ENCODE measurements at regions not wholly inside any gene's neighbourhood (a gene's known extent, or its start where the extent isn't known, plus 50 kb on each side); places are given as distances from the start of the nearest gene placed in this dataset.

GRCh38 chr2:239608723-239609122, 207.9 kb upstream of the HDAC4 start:
- no peak for DNase-seq

GRCh38 chr2:239608260-239608659, 207.4 kb upstream of the HDAC4 start:
- DNase-seq: no peak

- no peak for DNase-seq
Measured at GRCh38 chr2:239607517-239608191, 206.8 kb upstream of the HDAC4 start.

GRCh38 chr2:239606741-239607516, 206.1 kb upstream of the HDAC4 start:
- no peak for DNase-seq

- DNase-seq: no peak
Measured at GRCh38 chr2:239605976-239606375, 205.2 kb upstream of the HDAC4 start.

GRCh38 chr2:239605409-239605808, 204.6 kb upstream of the HDAC4 start:
- DNase-seq: no peak

- DNase-seq: no peak
Measured at GRCh38 chr2:239604861-239605260, 204.0 kb upstream of the HDAC4 start.

- no peak for DNase-seq
Measured at GRCh38 chr2:239603411-239604356, 202.9 kb upstream of the HDAC4 start.

- no peak for DNase-seq
Measured at GRCh38 chr2:239602290-239603282, 201.8 kb upstream of the HDAC4 start.

- no peak for DNase-seq
Measured at GRCh38 chr2:239601880-239602279, 201.1 kb upstream of the HDAC4 start.

GRCh38 chr2:239601201-239601851, 200.5 kb upstream of the HDAC4 start:
- DNase-seq: no peak

- DNase-seq: no peak
Measured at GRCh38 chr2:239600650-239601049, 199.8 kb upstream of the HDAC4 start.

- no peak for DNase-seq
Measured at GRCh38 chr2:239600001-239600593, 199.3 kb upstream of the HDAC4 start.

GRCh38 chr2:239599299-239599698, 198.5 kb upstream of the HDAC4 start:
- no peak for DNase-seq

GRCh38 chr2:239598732-239599090, 197.9 kb upstream of the HDAC4 start:
- DNase-seq: no peak

GRCh38 chr2:239598011-239598731, 197.4 kb upstream of the HDAC4 start:
- DNase-seq: no peak

GRCh38 chr2:239597216-239597615, 196.4 kb upstream of the HDAC4 start:
- DNase-seq: no peak

GRCh38 chr2:239596792-239597191, 196.0 kb upstream of the HDAC4 start:
- no peak for DNase-seq

- no peak for DNase-seq
Measured at GRCh38 chr2:239596253-239596652, 195.4 kb upstream of the HDAC4 start.

GRCh38 chr2:239595726-239596125, 194.9 kb upstream of the HDAC4 start:
- no peak for DNase-seq

Measured in activated CD4-positive, alpha-beta T cell treated with anti-CD3 and anti-CD28 coated beads, Interleukin-2, amount 50 U/mL, for 16 hours (primary cell).